GM21390 (cell line): ENCODE measurements at regions not wholly inside any gene's neighbourhood (a gene's known extent, or its start where the extent isn't known, plus 50 kb on each side); places are given as distances from the start of the nearest gene placed in this dataset.

Experiments used
- ATAC-seq: cut with Tn5 transposase; IDR thresholded peaks from one replicate; pipeline ENCODE4 v1.9.1; 2021; ENCODE audit not compliant: unreplicated experiment

GRCh38 chr10:121167534-121168243, 316.5 kb downstream of the WDR11 start:
- no peak for ATAC-seq

GRCh38 chr10:121168545-121169216, 317.5 kb downstream of the WDR11 start:
- ATAC-seq = no peak

DNA sequence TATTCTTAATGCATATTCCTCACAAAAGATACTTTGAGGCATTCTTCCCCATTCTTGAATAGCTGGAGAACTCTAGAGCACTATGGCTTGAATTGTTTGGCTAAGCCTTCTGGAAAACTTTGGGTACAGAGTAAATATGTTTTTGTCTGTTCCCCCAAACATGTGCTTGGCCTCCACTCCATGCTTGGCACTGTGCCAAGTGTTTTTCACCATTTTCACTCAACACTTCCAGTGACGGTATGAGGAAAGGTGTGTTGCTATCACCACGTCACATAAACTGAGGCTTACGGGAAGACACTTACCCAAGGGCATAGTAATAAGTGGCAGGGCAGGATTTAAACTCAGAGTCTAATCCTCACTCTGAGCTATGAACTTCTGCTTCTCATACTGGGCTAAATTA, 318.2 kb downstream of the WDR11 start:
- no peak for ATAC-seq

DNA sequence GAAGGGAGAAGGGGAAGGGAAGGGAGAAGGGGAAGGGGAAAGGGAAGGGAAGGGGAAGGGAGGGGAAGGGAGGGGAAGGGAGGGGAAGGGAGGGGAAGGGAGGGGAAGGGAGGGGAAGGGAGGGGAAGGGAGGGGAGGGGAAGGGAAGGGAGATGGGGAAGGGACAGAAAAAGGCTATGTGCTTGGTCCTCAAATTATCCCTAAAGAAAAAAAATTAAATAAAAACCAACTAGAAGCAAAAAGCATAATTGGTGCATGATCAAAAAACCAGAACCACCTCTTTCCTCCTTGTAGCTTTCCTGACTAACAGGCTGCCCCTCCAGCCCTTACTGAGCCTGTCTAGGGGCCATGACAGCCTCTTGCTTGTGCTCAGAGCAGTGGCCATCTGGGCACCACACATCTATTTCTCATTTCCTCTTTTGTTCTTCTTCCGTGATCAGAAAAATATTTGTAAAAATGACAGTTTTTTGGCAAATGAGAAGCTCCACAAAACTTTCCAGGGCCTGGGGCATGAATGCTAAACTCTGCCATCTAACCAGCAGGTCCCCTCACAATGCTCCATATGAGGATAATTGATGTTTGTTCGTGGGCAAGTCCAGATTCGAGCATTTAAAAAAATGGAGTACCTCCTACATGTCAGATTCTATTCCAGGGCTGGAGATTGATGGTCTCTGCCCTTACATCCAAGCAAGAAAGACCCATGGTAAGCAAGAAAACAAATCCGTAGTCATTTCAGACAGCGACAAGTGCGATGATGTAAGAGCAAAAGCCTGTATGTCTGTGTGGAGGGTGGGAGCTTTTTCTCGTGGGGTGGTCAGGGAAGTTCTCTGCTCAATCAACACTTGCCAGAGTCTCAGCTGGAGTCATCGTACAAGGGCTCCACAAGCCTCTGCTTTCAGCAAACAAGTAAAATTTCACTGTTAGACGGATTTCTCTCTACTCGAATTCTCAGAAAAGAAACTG, 320.9 kb downstream of the WDR11 start:
- ATAC-seq = no peak

DNA sequence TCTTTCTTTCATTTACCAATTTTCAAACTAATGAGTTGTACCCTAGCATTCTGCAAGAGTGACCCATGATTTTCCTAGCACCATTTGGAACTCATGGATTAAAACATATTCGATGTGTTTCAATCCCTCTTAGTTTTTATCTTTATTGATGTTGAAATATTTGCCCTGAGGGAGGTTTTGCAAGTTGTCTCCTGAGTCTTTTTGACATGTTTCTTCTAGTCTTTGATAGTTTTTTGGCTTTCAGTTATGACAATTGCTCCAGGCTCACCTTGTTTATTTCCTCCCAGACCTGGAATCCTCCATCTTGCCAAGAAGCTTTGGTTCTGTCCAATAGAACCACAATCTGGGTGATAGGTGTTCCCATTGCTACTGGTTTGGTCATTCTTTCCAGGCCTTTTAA, 327.8 kb downstream of the WDR11 start:
- no peak for ATAC-seq

DNA sequence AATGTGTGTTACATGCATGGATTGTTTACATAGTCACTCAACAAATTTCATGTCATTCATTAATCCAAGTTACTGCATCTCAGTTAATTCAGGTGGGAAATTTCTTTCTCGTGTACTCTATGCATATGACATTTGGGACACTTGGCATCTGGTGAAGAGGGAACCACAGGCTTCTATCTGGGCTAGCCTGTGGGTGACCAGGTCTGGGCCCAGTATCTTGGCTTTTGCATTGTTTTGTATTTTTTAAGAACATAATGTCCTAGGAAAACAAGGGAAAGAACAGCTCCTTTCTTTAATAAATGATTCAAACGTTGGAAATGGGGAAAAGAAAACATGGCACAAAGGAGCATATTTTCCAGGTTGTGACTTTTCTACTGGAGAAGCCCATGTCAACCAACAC, 331.1 kb downstream of the WDR11 start:
- no peak for ATAC-seq

GRCh38 chr10:121183236-121183635, 332.1 kb downstream of the WDR11 start:
- ATAC-seq = no peak

DNA sequence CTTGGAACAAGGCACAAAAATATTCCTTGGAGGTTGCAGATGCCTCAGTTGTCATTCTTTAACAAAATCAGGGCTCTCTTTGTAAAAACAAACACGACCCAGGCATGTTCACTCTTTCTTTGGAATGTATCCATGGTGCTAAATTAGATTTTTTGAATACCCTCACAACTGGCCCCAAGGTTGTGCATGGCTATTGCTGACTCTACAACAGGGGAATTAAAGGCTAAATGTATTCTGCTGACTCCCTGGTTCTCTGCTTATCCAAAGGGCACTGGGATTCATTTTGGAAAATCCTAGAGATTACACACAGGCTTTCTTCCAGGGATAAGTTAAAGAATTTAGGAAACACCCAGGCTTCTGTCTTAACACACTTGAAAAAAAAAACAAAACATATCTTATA, 332.5 kb downstream of the WDR11 start:
- no peak for ATAC-seq

- ATAC-seq = no peak
Measured at GRCh38 chr10:121185816-121186455, 334.8 kb downstream of the WDR11 start.

GRCh38 chr10:121187391-121187790, 336.2 kb downstream of the WDR11 start:
- ATAC-seq = no peak

DNA sequence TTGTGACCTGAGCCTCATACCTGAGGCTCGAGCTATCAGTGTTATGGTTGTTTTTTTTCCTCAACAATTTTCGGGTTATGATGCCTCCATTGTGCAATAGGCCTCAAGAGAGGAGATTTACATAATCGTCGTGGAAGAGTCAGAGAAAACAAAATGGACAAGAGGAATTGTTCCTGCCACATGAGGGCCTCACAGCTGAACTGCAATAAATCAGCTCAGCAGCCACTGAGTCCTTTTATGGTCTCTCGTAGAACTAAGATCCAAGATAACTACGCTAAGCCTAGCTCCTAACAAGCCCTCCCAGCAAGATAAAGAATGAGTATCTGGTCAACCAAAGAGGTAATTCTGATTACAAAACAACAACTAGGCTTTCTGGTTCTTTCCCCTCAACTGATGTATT, 336.8 kb downstream of the WDR11 start:
- no peak for ATAC-seq

DNA sequence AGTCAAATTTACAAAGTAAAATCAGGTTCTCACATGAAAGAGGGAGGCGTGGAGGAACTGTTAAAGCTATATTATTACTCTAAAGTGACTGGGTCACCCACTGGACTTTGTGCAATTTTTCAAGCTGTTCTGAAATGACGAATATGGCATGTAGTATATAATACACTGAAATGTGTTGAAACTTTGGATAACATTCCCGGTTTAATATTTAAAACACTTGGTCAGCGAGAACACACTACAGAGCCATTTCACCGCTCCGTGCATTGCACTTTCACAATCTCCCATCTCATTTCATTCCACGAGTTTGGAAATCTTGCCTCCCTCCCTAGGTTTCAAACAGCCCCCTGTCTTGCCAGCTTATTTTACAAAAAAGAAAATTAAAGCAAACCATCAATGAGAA, 337.9 kb downstream of the WDR11 start:
- no peak for ATAC-seq

DNA sequence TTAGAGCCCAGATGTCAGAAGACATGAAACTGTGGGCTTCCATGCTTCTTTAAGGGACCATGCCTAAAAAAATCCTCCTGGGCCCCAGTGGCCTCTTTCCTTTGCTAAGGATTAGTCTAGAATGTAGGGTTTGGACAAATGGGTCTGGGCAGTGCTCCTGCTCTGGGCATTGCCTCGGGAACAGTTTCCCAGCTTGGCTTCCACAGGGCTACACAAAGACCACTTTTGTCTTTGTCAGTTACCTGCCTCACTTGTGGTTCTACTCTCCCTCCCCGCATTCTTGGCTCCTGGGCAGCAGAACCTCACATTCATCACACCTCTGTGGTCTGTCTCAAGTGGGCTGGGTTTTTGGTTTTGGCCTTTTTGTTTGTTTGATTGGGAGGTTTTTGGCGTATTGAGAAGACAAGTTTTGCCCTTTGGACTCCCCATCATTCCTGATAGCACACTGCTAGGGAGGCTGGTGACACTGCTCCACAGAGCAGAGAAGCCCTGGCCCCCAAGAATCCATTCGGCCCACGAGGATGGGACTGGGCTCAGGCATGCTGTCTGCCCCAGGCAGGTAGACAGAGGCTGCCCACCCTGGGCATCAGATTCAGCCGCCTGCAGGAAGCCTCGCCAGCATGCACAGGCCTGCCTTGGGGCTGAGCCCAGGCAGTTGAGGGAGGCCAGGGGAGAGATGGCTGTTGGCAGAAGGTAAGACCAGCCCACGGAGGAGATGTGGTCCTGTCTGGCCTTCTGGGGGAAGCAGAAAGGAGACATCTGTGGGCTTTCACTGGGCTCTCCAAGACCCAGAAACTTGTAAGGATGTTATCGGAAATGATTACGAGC, 343.7 kb downstream of the WDR11 start:
- ATAC-seq = no peak

GRCh38 chr10:121195524-121195910, 344.4 kb downstream of the WDR11 start:
- ATAC-seq = no peak

DNA sequence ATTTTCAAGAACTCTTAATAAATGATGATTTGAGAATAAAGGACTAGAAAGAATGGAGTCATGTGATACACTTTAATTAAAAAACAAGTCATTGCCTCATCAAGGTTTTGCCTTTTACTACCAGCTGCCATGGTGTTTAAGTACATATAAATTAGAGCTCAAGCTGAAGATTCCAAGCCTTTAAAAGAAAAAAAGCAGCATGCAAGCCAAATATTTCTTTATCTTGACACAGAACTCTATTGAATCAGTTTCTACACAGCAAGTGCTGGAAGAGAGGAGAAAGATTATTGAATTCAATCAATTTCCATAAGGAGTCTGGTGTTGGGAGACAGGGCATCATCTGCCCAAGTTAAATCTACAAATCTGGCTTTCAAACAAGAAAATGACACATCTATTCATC, 347.9 kb downstream of the WDR11 start:
- no peak for ATAC-seq

DNA sequence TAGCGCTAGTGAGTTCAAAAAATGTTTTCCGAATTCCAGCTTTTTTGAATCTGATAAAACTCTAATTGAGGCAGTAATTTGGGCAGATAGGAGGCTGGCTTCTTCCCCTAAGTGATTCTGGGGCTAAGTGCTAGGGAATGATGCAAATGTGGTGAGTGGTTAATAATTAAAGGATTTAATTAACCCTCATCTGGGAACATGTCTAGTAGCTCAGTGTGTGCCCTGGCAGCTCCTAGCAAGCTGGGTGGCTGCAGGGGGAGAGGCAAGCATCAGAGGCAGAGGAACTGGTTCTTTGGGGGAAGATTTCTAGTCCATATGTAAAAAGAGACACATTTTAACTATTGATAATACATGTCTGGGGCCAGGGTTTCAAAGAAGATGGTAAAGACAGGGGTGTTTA, 354.5 kb downstream of the WDR11 start:
- ATAC-seq = no peak

DNA sequence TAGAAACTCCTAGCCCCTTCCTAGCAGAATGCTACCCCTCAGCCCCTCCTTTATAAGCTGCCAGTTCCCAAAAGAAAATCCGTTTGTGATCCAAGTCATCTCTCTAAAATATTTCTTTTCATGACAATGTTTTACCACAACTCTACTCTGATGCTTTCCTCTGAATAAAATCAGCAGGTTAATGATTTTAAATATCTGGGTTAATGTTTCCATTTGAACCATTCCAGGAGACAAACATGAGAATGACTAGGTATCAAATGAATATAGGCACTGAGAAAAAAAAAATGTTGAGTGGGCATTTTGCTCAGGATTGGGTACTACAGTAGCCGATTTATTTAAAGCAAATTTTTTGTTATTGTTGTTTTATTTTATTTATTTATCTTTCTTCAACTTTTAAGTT, 360.3 kb downstream of the WDR11 start:
- no peak for ATAC-seq

GRCh38 chr10:121213437-121213836, 362.3 kb downstream of the WDR11 start:
- ATAC-seq = no peak

DNA sequence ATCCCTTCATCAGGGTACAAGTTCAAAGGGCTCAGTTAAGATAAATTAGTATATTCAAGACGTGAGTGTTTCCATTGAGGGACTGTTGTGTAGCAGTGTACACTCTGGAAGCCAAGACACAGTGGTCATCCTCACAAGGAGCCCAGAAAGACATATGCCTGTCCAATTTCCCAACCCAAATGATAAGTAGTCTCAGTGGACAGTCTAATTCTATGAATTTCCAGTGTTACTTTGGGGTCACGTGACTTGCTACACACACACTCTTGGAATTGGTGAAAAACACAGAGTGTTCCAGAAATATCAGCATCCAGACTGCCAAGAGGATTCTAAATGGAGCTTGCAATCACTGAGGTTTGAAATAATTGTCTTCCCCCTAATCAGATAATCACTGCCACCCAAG, 365.1 kb downstream of the WDR11 start:
- no peak for ATAC-seq

GRCh38 chr10:121216721-121217181, 365.6 kb downstream of the WDR11 start:
- ATAC-seq = no peak
